ENCODE measurements at regions not wholly inside any gene's neighbourhood (a gene's known extent, or its start where the extent isn't known, plus 50 kb on each side); places are given as distances from the start of the nearest gene placed in this dataset.

DNA sequence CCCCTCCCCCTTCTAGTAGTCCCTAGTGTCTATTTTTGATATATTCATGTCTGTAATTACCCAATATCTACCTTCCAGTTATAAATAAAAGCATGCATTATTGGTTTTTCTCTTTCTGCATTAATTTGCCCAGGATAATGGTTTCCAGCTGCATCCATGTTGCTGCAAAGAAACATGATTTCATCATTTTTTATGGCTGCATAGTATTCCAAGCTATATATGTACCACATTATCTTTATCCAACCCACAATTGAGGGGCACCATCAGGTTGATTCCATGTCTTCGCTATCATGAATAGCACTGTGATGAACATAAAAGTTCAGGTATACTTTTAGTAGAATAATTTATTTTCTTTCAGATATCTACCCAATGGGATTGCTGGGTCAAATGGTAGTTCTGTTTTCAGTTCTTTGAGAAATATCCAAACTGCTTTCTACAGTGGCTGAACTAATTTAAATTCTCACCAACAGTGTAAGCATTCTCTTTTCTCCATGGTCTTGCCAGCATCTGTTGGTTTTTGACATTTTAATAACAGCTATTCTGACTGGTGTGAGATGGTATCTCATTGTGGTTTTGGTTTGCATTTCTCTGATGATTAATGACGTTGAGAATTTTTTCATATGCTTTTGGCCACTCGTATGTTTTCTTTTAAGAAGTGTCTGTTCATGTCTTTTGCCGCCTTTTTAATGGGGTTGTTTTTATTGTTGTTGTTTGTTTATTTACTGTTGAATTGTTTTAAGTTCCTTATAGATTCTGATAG lies 746.1 kb upstream of the MEF2C start:
- DNase-seq (ENCODE audit: low spot score), result no peak
- TF ChIP-seq, protein P1, sequence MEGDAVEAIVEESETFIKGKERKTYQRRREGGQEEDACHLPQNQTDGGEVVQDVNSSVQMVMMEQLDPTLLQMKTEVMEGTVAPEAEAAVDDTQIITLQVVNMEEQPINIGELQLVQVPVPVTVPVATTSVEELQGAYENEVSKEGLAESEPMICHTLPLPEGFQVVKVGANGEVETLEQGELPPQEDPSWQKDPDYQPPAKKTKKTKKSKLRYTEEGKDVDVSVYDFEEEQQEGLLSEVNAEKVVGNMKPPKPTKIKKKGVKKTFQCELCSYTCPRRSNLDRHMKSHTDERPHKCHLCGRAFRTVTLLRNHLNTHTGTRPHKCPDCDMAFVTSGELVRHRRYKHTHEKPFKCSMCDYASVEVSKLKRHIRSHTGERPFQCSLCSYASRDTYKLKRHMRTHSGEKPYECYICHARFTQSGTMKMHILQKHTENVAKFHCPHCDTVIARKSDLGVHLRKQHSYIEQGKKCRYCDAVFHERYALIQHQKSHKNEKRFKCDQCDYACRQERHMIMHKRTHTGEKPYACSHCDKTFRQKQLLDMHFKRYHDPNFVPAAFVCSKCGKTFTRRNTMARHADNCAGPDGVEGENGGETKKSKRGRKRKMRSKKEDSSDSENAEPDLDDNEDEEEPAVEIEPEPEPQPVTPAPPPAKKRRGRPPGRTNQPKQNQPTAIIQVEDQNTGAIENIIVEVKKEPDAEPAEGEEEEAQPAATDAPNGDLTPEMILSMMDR (conservative IDR thresholded peaks at IDR 0.05; ENCODE audit: low read depth), result no peak
- H3K27ac ChIP-seq, result no peak overlapping the region
- ChIA-PET CTCF (no interaction called here), POLR2A (ENCODE audit: low non-redundant PET) (no interaction called here)

DNA sequence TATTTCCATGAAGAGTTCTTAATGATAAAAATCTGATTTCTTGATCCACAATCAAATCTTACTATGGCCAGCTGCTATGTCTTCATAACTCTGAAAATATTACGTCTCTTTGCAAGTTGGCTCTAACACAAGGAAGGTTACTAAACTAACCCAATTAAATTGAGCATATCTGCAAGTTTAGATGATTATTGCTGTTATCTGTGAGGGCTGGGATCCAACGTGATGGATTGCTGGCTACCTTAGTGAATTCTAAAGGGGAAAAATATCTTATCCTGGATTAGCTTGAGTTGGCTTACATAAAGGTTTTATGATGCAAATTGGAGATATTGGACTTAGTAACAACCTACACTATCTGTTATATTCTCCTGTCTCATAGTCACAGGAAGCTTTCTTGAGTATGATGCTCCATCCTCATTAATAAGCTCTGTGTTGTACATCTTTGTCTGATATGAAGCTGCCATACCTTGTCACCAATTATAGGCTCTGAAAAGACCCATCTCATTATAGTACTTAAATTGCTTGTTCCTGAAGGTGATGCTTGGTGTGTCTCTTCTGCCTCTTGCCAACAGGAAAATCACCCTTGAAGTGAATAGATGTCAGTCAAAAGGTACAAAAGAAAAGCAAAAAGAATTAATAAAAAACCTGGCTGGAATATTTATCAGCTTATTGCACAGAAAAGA lies 733.0 kb upstream of the MEF2C start:
- TF ChIP-seq, protein P1 (conservative IDR thresholded peaks at IDR 0.05; ENCODE audit: low read depth), result no peak
- H3K27ac ChIP-seq, result no peak overlapping the region
- POLR2A ChIA-PET (ENCODE audit: low non-redundant PET), result no interaction called here
- CTCF ChIA-PET, result interaction anchor here (0.7 kb wide), 1 partner anchor 48 kb away, joined by 3 read pairs; no protein-coding TSS in a partner anchor
- DNase-seq (ENCODE audit: low spot score), result no peak

DNA sequence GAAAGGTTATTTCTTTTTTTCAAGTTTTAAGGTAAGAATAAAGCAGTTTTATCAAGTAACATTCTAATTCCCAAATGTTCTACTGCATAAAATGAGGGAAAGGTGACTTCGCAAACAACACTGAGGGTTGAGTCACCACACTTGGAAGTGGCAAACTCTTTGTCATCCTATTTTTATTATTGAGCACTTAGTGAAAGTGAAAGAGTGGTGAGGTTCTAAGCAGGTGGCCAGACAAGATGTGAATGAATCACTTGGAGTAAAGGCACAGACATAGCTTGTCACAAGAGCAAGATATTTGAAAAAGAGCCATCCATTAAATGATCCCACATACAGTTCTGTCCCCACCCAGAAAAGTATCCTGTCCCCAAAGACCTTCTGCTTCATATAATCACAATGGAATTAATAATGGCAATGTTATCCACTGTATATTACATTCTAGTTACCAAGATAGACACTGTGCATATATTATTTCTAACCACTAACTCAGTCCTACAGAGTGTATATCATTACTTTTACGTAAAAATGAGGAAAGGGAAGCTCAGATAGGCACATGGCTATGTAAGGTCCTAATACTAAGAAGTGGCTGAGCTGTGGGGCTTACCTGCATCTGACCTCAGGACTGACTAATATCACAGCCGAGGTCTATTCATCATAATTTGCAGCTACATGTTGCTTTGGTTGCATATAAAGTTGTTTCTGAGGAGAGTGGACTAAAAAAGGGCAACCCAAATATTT lies 730.4 kb upstream of the MEF2C start:
- TF ChIP-seq, protein P1 (conservative IDR thresholded peaks at IDR 0.05; ENCODE audit: low read depth), result no peak
- ChIA-PET CTCF (no interaction called here), POLR2A (ENCODE audit: low non-redundant PET) (no interaction called here)
- DNase-seq (ENCODE audit: low spot score), result no peak
- no peak overlapping the region for H3K27ac ChIP-seq

DNA sequence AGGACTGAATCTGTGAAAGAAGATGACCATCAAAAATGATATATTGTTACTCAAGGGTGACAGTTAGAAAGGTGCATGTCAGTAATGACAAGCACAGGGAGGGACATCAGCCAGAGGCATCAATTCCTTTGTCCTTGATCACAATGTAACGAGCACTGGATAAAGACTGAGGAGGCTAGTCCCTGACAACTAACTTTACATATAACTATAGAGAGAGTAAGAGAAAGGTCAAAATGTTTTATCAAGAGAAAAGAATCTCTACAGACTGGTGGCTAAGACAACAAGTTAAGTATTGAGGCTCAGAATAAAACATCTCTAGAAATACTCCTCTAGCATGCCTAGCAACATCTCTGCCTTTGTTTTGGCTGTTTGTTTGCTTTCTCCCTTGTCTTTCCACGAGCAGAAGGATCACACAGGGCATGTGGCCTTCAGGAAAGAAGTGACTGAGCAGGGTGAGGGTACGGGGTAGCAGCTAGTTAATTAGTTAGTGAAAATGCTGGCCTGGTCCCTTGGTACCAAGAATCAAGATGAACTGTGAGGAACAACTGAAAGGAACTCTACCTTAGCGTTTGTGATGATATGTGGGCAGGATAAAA lies 724.1 kb upstream of the MEF2C start:
- POLR2A ChIA-PET (ENCODE audit: low non-redundant PET), result no interaction called here
- no peak overlapping the region for H3K27ac ChIP-seq
- TF ChIP-seq, protein P1 (conservative IDR thresholded peaks at IDR 0.05; ENCODE audit: low read depth), result no peak
- CTCF ChIA-PET, result no interaction called here
- no peak for DNase-seq (ENCODE audit: low spot score)

DNA sequence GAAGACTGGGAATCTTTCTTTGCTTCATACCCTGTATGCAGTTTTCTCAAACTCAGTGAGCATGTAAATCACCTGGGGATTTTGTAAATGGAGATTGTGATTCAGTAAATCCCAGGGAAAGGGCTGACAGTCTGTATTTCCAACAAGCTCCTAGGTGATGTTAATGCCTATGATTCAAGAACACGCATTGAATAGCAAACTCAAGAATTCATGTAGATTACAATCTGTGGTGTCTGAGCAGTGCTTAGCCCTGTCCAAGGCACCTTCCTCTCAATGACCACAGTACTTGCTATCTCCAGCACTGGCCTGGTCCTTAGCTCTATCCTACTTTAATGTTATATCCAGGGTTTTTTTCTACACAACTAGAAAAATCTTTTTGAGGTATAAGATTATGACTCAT lies 721.4 kb upstream of the MEF2C start:
- TF ChIP-seq, protein P1 (conservative IDR thresholded peaks at IDR 0.05; ENCODE audit: low read depth), result no peak
- ChIA-PET POLR2A (ENCODE audit: low non-redundant PET) (no interaction called here), CTCF (no interaction called here)
- DNase-seq (ENCODE audit: low spot score), result no peak
- no peak overlapping the region for H3K27ac ChIP-seq

DNA sequence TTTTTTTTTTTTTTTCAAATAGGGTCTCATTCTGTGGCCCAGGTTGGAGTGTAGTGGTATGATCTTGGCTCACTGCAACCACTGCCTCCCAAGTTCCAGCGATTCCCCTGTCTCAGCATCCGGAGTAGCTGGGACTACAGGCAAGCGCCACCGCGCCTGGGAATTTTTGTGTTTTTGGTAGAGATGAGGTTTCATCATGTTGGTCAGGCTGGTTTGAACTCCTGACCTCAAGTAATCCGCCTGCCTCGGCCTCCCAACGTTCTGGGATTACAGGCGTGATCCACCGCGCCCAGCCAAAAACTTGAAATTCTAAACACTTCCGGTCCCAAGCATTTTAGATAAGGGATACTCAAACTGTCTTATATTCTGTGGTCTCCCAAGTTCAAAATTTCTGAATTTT lies 718.9 kb upstream of the MEF2C start:
- no peak for DNase-seq (ENCODE audit: low spot score)
- ChIA-PET POLR2A (ENCODE audit: low non-redundant PET) (no interaction called here), CTCF (no interaction called here)
- TF ChIP-seq, protein P1 (conservative IDR thresholded peaks at IDR 0.05; ENCODE audit: low read depth), result no peak
- H3K27ac ChIP-seq, result no peak overlapping the region
